ENCODE measurements at regions not wholly inside any gene's neighbourhood (a gene's known extent, or its start where the extent isn't known, plus 50 kb on each side); places are given as distances from the start of the nearest gene placed in this dataset.

GRCh38 chr1:191490303-191490702 is 668.0 kb upstream of the RGS18 start:
- TF ChIP-seq, protein P1, sequence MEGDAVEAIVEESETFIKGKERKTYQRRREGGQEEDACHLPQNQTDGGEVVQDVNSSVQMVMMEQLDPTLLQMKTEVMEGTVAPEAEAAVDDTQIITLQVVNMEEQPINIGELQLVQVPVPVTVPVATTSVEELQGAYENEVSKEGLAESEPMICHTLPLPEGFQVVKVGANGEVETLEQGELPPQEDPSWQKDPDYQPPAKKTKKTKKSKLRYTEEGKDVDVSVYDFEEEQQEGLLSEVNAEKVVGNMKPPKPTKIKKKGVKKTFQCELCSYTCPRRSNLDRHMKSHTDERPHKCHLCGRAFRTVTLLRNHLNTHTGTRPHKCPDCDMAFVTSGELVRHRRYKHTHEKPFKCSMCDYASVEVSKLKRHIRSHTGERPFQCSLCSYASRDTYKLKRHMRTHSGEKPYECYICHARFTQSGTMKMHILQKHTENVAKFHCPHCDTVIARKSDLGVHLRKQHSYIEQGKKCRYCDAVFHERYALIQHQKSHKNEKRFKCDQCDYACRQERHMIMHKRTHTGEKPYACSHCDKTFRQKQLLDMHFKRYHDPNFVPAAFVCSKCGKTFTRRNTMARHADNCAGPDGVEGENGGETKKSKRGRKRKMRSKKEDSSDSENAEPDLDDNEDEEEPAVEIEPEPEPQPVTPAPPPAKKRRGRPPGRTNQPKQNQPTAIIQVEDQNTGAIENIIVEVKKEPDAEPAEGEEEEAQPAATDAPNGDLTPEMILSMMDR (IDR thresholded peaks at IDR 0.05), result no peak
- no peak for TF ChIP-seq ZFX (IDR thresholded peaks at IDR 0.05; ENCODE audit: borderline replicate concordance)

Data from 22Rv1 (cell line).